IMR-90 (cell line): ENCODE measurements at regions not wholly inside any gene's neighbourhood (a gene's known extent, or its start where the extent isn't known, plus 50 kb on each side); places are given as distances from the start of the nearest gene placed in this dataset.

Source experiments
- ATAC-seq: fragments of 200-7000 bp; cut with Tn5 transposase; 2 replicates; pipeline ENCODE4 v1.9.1; 2020; ENCODE audit warnings: low read depth, mild to moderate bottlenecking, moderate library complexity
- BruUV-seq: library from RNA; stranded (reverse); fragments of 400-500 nt; replicated peaks from 2 replicates; lab custom pipeline; 2021; lab: Mats Ljungman, UMichigan
- CTCF ChIA-PET: fragments of 300-600 bp; formaldehyde crosslinking; extraction: SDS; loops from one replicate; lab custom pipeline; 2021; ENCODE audit warnings: antibody characterized with exemption; lab: Yijun Ruan, JAX
- POLR2A ChIA-PET: fragments of 300-600 bp; sonication (Branson Sonifier 250); formaldehyde crosslinking; loops from one replicate; lab custom pipeline; 2022; ENCODE audit warnings: antibody characterized with exemption; ENCODE audit not compliant: unreplicated experiment; lab: Charles Lee
- DNase-seq: peaks from one replicate; pipeline ENCODE4 v3.0.0; 2013
- H2AFZ ChIP-seq: replicated peaks from 2 replicates; pipeline ENCODE3; 2013; ENCODE audit warnings: low read length, mild to moderate bottlenecking; ENCODE audit not compliant: poor library complexity
- H2AK5ac ChIP-seq: 2 replicates; pipeline ENCODE4 v1.6.1; 2013; ENCODE audit warnings: low read depth, low read length, inconsistent platforms
- H2AK9ac ChIP-seq: replicated peaks from 2 replicates; pipeline ENCODE3; 2013; ENCODE audit warnings: mild to moderate bottlenecking, low read depth, low read length, moderate library complexity; ENCODE audit not compliant: poor library complexity
- H2BK120ac ChIP-seq: 2 replicates; pipeline ENCODE4 v1.6.1; 2013; ENCODE audit warnings: low read depth, low read length, inconsistent platforms
- H2BK15ac ChIP-seq: 3 replicates; pipeline ENCODE4 v1.6.1; 2013; ENCODE audit warnings: low read depth, low read length, inconsistent platforms
- H2BK20ac ChIP-seq: 2 replicates; pipeline ENCODE4 v1.6.1; 2013; ENCODE audit warnings: low read depth, mild to moderate bottlenecking, inconsistent platforms, low read length, moderate library complexity
- H2BK5ac ChIP-seq: 2 replicates; pipeline ENCODE4 v1.6.1; 2013; ENCODE audit warnings: mild to moderate bottlenecking, low read depth, low read length, inconsistent platforms; ENCODE audit not compliant: poor library complexity, severe bottlenecking
- H3K14ac ChIP-seq: replicated peaks from 2 replicates; pipeline ENCODE4 v1.6.1; 2013; ENCODE audit warnings: low read depth, low read length, inconsistent platforms
- H3K18ac ChIP-seq: 2 replicates; pipeline ENCODE4 v1.6.1; 2013; ENCODE audit warnings: low read depth, low read length, control low read depth
- H3K23ac ChIP-seq: 2 replicates; pipeline ENCODE4 v1.6.1; 2013; ENCODE audit warnings: low read depth, low read length, inconsistent platforms
- H3K27ac ChIP-seq: 2 replicates; pipeline ENCODE4 v1.5.1; 2013; ENCODE audit warnings: mild to moderate bottlenecking, control low read depth, low read length; ENCODE audit not compliant: insufficient read depth
- H3K27me3 ChIP-seq: 2 replicates; pipeline ENCODE4 v1.6.1; 2013; ENCODE audit warnings: low read length; ENCODE audit not compliant: control insufficient read depth, insufficient read depth
- H3K36me3 ChIP-seq: 2 replicates; pipeline ENCODE4 v1.6.1; 2013; ENCODE audit warnings: low read length, mixed read lengths; ENCODE audit not compliant: control insufficient read depth, insufficient read depth
- H3K4ac ChIP-seq: 2 replicates; pipeline ENCODE4 v1.6.1; 2013; ENCODE audit warnings: low read depth, low read length, inconsistent platforms
- H3K4me1 ChIP-seq: 2 replicates; pipeline ENCODE4 v1.6.1; 2013; ENCODE audit warnings: low read length, mixed read lengths; ENCODE audit not compliant: control insufficient read depth, insufficient read depth
- H3K4me2 ChIP-seq: 2 replicates; pipeline ENCODE4 v1.6.1; 2013; ENCODE audit warnings: low read depth, mild to moderate bottlenecking, control low read depth, low read length, moderate library complexity
- H3K4me3 ChIP-seq: 2 replicates; pipeline ENCODE4 v1.5.1; 2013; ENCODE audit warnings: low read depth, mild to moderate bottlenecking, control low read depth, low read length, moderate library complexity; ENCODE audit not compliant: insufficient read depth
- H3K56ac ChIP-seq: 2 replicates; pipeline ENCODE4 v1.6.1; 2013; ENCODE audit warnings: low read length, inconsistent platforms; ENCODE audit not compliant: insufficient read depth; ENCODE audit errors: extremely low read depth
- H3K79me1 ChIP-seq, 2 experiments: 2 replicates each; pipeline ENCODE4 v1.6.1; 2013; ENCODE audit warnings: low read length in 2 of 2, inconsistent platforms in 1 of 2, low read depth in 1 of 2
- H3K9ac ChIP-seq: 2 replicates; pipeline ENCODE4 v1.6.1; 2013; ENCODE audit warnings: low read depth, low read length, control low read depth
- H3K9me1 ChIP-seq: 2 replicates; pipeline ENCODE4 v1.6.1; 2013; ENCODE audit warnings: low read length, inconsistent platforms; ENCODE audit not compliant: insufficient read depth
- H3K9me3 ChIP-seq: 2 replicates; pipeline ENCODE4 v1.6.1; 2013; ENCODE audit warnings: low read length; ENCODE audit not compliant: control insufficient read depth, insufficient read depth
- H4K20me1 ChIP-seq: 2 replicates; pipeline ENCODE4 v1.6.1; 2013; ENCODE audit warnings: low read length, inconsistent platforms; ENCODE audit not compliant: insufficient read depth
- H4K5ac ChIP-seq: 2 replicates; pipeline ENCODE4 v1.6.1; 2013; ENCODE audit warnings: mild to moderate bottlenecking, low read depth, low read length, control low read depth
- H4K8ac ChIP-seq, 2 experiments: 2 replicates each; pipeline ENCODE4 v1.6.1; 2013; ENCODE audit warnings: low read depth in 2 of 2, low read length in 2 of 2, control low read depth in 1 of 2, inconsistent platforms in 1 of 2
- H4K91ac ChIP-seq: 2 replicates; pipeline ENCODE4 v1.6.1; 2013; ENCODE audit warnings: low read depth, low read length, inconsistent platforms; ENCODE audit not compliant: insufficient read depth
- CEBPB ChIP-seq: IDR thresholded peaks from 2 replicates; pipeline ENCODE4 v1.6.1; 2012; ENCODE audit warnings: low read depth, low read length, improper control_type of control experiment
- CHD1 ChIP-seq: IDR thresholded peaks from 2 replicates; pipeline ENCODE4 v1.6.1; 2012; ENCODE audit warnings: low read depth, low read length, improper control_type of control experiment
- CTCF ChIP-seq: conservative IDR thresholded peaks from 2 replicates; pipeline ENCODE4 v1.5.1; 2012; ENCODE audit warnings: mild to moderate bottlenecking, low read depth, low read length, improper control_type of control experiment
- ELK1 ChIP-seq: fragments of 150-350 bp; IDR thresholded peaks from 2 replicates; pipeline ENCODE4 v1.6.1; 2016; ENCODE audit warnings: low read depth, mild to moderate bottlenecking, low read length, moderate library complexity, borderline replicate concordance
- FOS ChIP-seq: fragments of 150-350 bp; IDR thresholded peaks from 2 replicates; pipeline ENCODE4 v1.6.1; 2016; ENCODE audit warnings: low read depth, low read length
- MAFK ChIP-seq: IDR thresholded peaks from 2 replicates; pipeline ENCODE4 v1.6.1; 2012; ENCODE audit warnings: low read depth, low read length, improper control_type of control experiment
- MAZ ChIP-seq: IDR thresholded peaks from 2 replicates; pipeline ENCODE4 v1.6.1; 2012; ENCODE audit warnings: low read depth, mild to moderate bottlenecking, low read length, improper control_type of control experiment, moderate library complexity, borderline replicate concordance
- MXI1 ChIP-seq: IDR thresholded peaks from 2 replicates; pipeline ENCODE4 v1.6.1; 2012; ENCODE audit warnings: low read depth, mild to moderate bottlenecking, low read length, moderate library complexity, borderline replicate concordance
- NFE2L2 ChIP-seq: fragments of 150-350 bp; IDR thresholded peaks from 2 replicates; pipeline ENCODE4 v1.6.1; 2016; ENCODE audit warnings: low read depth, mild to moderate bottlenecking, low read length
- POLR2A ChIP-seq: IDR thresholded peaks from 2 replicates; pipeline ENCODE4 v1.6.1; 2012; ENCODE audit warnings: mild to moderate bottlenecking, low read depth, low read length
- RAD21 ChIP-seq: IDR thresholded peaks from 2 replicates; pipeline ENCODE4 v1.6.1; 2012; ENCODE audit warnings: low read length, improper control_type of control experiment
- RCOR1 ChIP-seq: IDR thresholded peaks from 2 replicates; pipeline ENCODE4 v1.6.1; 2012; ENCODE audit warnings: mild to moderate bottlenecking, low read length, improper control_type of control experiment; ENCODE audit not compliant: insufficient replicate concordance
- RFX5 ChIP-seq: IDR thresholded peaks from 2 replicates; pipeline ENCODE4 v1.8.0; 2012; ENCODE audit warnings: low read depth, mild to moderate bottlenecking, low read length, moderate library complexity
- SMC3 ChIP-seq: fragments of 150-350 bp; IDR thresholded peaks from 2 replicates; pipeline ENCODE4 v1.6.1; 2016; ENCODE audit warnings: low read depth, mild to moderate bottlenecking, antibody characterized with exemption, low read length, moderate library complexity
- USF2 ChIP-seq: fragments of 150-350 bp; IDR thresholded peaks from 2 replicates; pipeline ENCODE4 v1.6.1; 2017; ENCODE audit warnings: mild to moderate bottlenecking, antibody characterized with exemption, low read length, low read depth
- WGBS, 2 experiments: methylation state at CpG; one replicate each; pipeline versions ENCODE4 v1.1.5 to v1.1.7; 2013; ENCODE audit warnings: missing lambda C conversion rate in 2 of 2; ENCODE audit not compliant: insufficient read length in 1 of 2; ENCODE audit errors: extremely low coverage in 2 of 2; 5-methylcytosine and 5-hydroxymethylcytosine counted together
- dilution Hi-C: fragments of 300-500 bp; cut with HindIII; formaldehyde crosslinking; loops from one replicate; pipeline ENCODE4 v1.14.3; 2018; ENCODE audit warnings: low sequenced_read_pairs; ENCODE audit not compliant: unreplicated experiment
- in situ Hi-C: fragments of 300-500 bp; cut with MboI; formaldehyde crosslinking; loops from 3 replicates; pipeline ENCODE4 v1.14.3; 2019; ENCODE audit warnings: low sequenced_read_pairs, inconsistent platforms, mixed read lengths
- intact Hi-C: fragments of 100-400 bp; cut with micrococcal nuclease; formaldehyde crosslinking; loops from 2 replicates; pipeline ENCODE4 v1.10.0; 2022

- BruUV-seq: no TSS peak
- H2AK5ac ChIP-seq: no peak overlapping the region
- H3K27me3 ChIP-seq: no peaks in the 10 kb centered on the region
- no peak overlapping the region for H2BK15ac ChIP-seq
- no peak overlapping the region for H3K14ac ChIP-seq
- no peak for TF ChIP-seq MXI1
- TF ChIP-seq NFE2L2: no peak
- no peak for TF ChIP-seq CEBPB
- TF ChIP-seq SMC3: no peak
- TF ChIP-seq ELK1: no peak
- no peak for TF ChIP-seq POLR2A
- no peak for TF ChIP-seq FOS
- no peak for TF ChIP-seq MAFK
- no peak for TF ChIP-seq MAZ
- no peak for TF ChIP-seq USF2
- no peak for TF ChIP-seq RFX5
- TF ChIP-seq RAD21: no peak
- TF ChIP-seq CTCF: no peak
- TF ChIP-seq RCOR1: no peak
- no peak for TF ChIP-seq CHD1
- DNase-seq (no peak), ATAC-seq (no peak)
- POLR2A ChIA-PET: no interaction called here
- in situ Hi-C loops: no loop called here
- no CpG with 5 or more reads among the region's 3 CpGs for WGBS, 2 experiments
- H3K4me3 ChIP-seq: no peak overlapping the region
- no peak overlapping the region for H3K9ac ChIP-seq
- no peaks in the 10 kb centered on the region for H3K36me3 ChIP-seq
- no peak overlapping the region for H3K4me2 ChIP-seq
- H3K4ac ChIP-seq: no peak overlapping the region
- H3K23ac ChIP-seq: no peak overlapping the region
- CTCF ChIA-PET: no interaction called here
- H2AFZ ChIP-seq: no peak overlapping the region
- H2BK5ac ChIP-seq: no peak overlapping the region
- no peaks in the 10 kb centered on the region for H3K4me1 ChIP-seq
- H3K56ac ChIP-seq: no peak overlapping the region
- H3K18ac ChIP-seq: no peak overlapping the region
- H4K91ac ChIP-seq: no peak overlapping the region
- no peak overlapping the region for H3K27ac ChIP-seq
- H4K5ac ChIP-seq: no peak overlapping the region
- intact Hi-C loops: no loop called here
- dilution Hi-C loops: no loop called here
- no peak overlapping the region for H2AK9ac ChIP-seq
- no peaks in the 10 kb centered on the region for H4K20me1 ChIP-seq
- H2BK120ac ChIP-seq: no peak overlapping the region
- H3K79me1 ChIP-seq: no peaks in the 10 kb centered on the region
- no peaks in the 10 kb centered on the region for H3K9me3 ChIP-seq
- H3K9me1 ChIP-seq: no peaks in the 10 kb centered on the region
- H2BK20ac ChIP-seq: no peak overlapping the region
- H4K8ac ChIP-seq: no peak overlapping the region
Observed at GRCh38 chr4:35926788-35927187, 317.5 kb downstream of the ARAP2 start.
